OCI-LY1 (cell line): ENCODE measurements at regions not wholly inside any gene's neighbourhood (a gene's known extent, or its start where the extent isn't known, plus 50 kb on each side); places are given as distances from the start of the nearest gene placed in this dataset.

ENCODE experiments used
- H2AFZ ChIP-seq: fragments of 200-600 bp; sonication (generic), shearing (Covaris generic); 2 replicates; pipeline ENCODE4 v1.6.0; 2014; ENCODE audit warnings: antibody characterized with exemption, mild to moderate bottlenecking, low read length
- H3F3A ChIP-seq: fragments of 200-600 bp; sonication (generic), shearing (Covaris generic); 2 replicates; pipeline ENCODE4 v1.6.0; 2014; ENCODE audit warnings: mild to moderate bottlenecking, antibody characterized with exemption, low read length, moderate library complexity; ENCODE audit not compliant: insufficient read depth
- H3K27ac ChIP-seq: fragments of 200-600 bp; sonication (generic); 2 replicates; pipeline ENCODE4 v1.5.1; 2014; ENCODE audit warnings: low read length, mixed run types, mild to moderate bottlenecking, low read depth; ENCODE audit not compliant: poor library complexity, severe bottlenecking
- H3K27me3 ChIP-seq: fragments of 200-600 bp; sonication (generic); 2 replicates; pipeline ENCODE4 v1.6.0; 2014; ENCODE audit warnings: antibody characterized with exemption, mild to moderate bottlenecking, low read length, moderate library complexity; ENCODE audit not compliant: insufficient read depth
- H3K36me3 ChIP-seq: fragments of 200-600 bp; sonication (generic); 2 replicates; pipeline ENCODE4 v1.6.1; 2014; ENCODE audit warnings: mild to moderate bottlenecking, antibody characterized with exemption, low read length, moderate library complexity, mixed read lengths; ENCODE audit not compliant: insufficient read depth
- H3K4me1 ChIP-seq: fragments of 200-600 bp; sonication (generic); 2 replicates; pipeline ENCODE4 v1.5.1; 2014; ENCODE audit warnings: mild to moderate bottlenecking, low read length, moderate library complexity; ENCODE audit not compliant: insufficient read depth, severe bottlenecking
- H3K4me2 ChIP-seq: fragments of 200-600 bp; sonication (generic), shearing (Covaris generic); 2 replicates; pipeline ENCODE4 v1.6.1; 2014; ENCODE audit warnings: low read length
- H3K4me3 ChIP-seq: fragments of 200-600 bp; sonication (generic); 2 replicates; pipeline ENCODE4 v1.5.1; 2014; ENCODE audit warnings: low read length, low read depth, mild to moderate bottlenecking, mixed read lengths; ENCODE audit not compliant: poor library complexity, severe bottlenecking
- H3K79me2 ChIP-seq: fragments of 200-600 bp; shearing (Covaris generic); 2 replicates; pipeline ENCODE4 v1.6.1; 2016; ENCODE audit warnings: mixed run types, low read length, mixed read lengths; ENCODE audit not compliant: insufficient read depth
- H3K9ac ChIP-seq: fragments of 200-600 bp; sonication (generic), shearing (Covaris generic); 2 replicates; pipeline ENCODE4 v1.6.1; 2014; ENCODE audit warnings: mild to moderate bottlenecking, low read length, mixed read lengths
- H3K9me2 ChIP-seq: fragments of 200-600 bp; sonication (generic), shearing (Covaris generic); 2 replicates; pipeline ENCODE4 v1.6.1; 2014; ENCODE audit warnings: low read depth, mild to moderate bottlenecking, low read length, mixed read lengths
- H3K9me3 ChIP-seq: fragments of 200-600 bp; shearing (Covaris generic); 2 replicates; pipeline ENCODE4 v1.6.1; 2014; ENCODE audit warnings: low read length, mixed read lengths
- H4K20me1 ChIP-seq: fragments of 200-600 bp; sonication (generic), shearing (Covaris generic); 2 replicates; pipeline ENCODE4 v1.6.0; 2016; ENCODE audit warnings: mild to moderate bottlenecking, low read length; ENCODE audit not compliant: insufficient read depth
- EZH2 ChIP-seq: fragments of 200-600 bp; sonication (generic), shearing (Covaris generic); IDR thresholded peaks from 2 replicates; pipeline ENCODE4 v1.8.0; 2017; ENCODE audit warnings: borderline replicate concordance, mixed run types, mild to moderate bottlenecking, antibody characterized with exemption, low read length, moderate library complexity, mixed read lengths
- TF ChIP-seq, protein P1 (sequence below): fragments of 200-600 bp; sonication (generic), shearing (Covaris generic); IDR thresholded peaks from 2 replicates; pipeline ENCODE4 v1.5.1; 2017; ENCODE audit warnings: mild to moderate bottlenecking, antibody characterized with exemption, low read length, moderate library complexity, mixed read lengths

GRCh38 chr4:120215350-120215749, 148.7 kb upstream of the MAD2L1 start:
- Histone ChIP-seq H3F3A (no peaks in the 10 kb centered on the region), H3K79me2 (no peaks in the 10 kb centered on the region), H4K20me1 (no peaks in the 10 kb centered on the region), H3K9me2 (no peaks in the 10 kb centered on the region), H2AFZ (no peak overlapping the region), H3K27me3 (no peaks in the 10 kb centered on the region), H3K4me3 (no peak overlapping the region), H3K4me1 (no peaks in the 10 kb centered on the region), H3K4me2 (no peak overlapping the region), H3K9ac (no peak overlapping the region), H3K27ac (no peak overlapping the region), H3K9me3 (no peaks in the 10 kb centered on the region), H3K36me3 (no peaks in the 10 kb centered on the region)
- TF ChIP-seq, protein P1, sequence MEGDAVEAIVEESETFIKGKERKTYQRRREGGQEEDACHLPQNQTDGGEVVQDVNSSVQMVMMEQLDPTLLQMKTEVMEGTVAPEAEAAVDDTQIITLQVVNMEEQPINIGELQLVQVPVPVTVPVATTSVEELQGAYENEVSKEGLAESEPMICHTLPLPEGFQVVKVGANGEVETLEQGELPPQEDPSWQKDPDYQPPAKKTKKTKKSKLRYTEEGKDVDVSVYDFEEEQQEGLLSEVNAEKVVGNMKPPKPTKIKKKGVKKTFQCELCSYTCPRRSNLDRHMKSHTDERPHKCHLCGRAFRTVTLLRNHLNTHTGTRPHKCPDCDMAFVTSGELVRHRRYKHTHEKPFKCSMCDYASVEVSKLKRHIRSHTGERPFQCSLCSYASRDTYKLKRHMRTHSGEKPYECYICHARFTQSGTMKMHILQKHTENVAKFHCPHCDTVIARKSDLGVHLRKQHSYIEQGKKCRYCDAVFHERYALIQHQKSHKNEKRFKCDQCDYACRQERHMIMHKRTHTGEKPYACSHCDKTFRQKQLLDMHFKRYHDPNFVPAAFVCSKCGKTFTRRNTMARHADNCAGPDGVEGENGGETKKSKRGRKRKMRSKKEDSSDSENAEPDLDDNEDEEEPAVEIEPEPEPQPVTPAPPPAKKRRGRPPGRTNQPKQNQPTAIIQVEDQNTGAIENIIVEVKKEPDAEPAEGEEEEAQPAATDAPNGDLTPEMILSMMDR: no peak
- no peak for TF ChIP-seq EZH2

GRCh38 chr4:120211408-120212015, 144.9 kb upstream of the MAD2L1 start:
- no peaks in the 10 kb centered on the region for H3K9me3 ChIP-seq
- TF ChIP-seq, protein P1: no peak
- TF ChIP-seq EZH2: no peak
- H3K27me3 ChIP-seq: no peaks in the 10 kb centered on the region
- H3F3A ChIP-seq: no peaks in the 10 kb centered on the region
- H2AFZ ChIP-seq: no peak overlapping the region
- no peaks in the 10 kb centered on the region for H3K36me3 ChIP-seq
- H3K4me2 ChIP-seq: no peak overlapping the region
- H3K4me3 ChIP-seq: no peak overlapping the region
- no peaks in the 10 kb centered on the region for H3K9me2 ChIP-seq
- no peak overlapping the region for H3K27ac ChIP-seq
- H3K4me1 ChIP-seq: no peaks in the 10 kb centered on the region
- H3K79me2 ChIP-seq: no peaks in the 10 kb centered on the region
- H4K20me1 ChIP-seq: no peaks in the 10 kb centered on the region
- no peak overlapping the region for H3K9ac ChIP-seq

- H3F3A ChIP-seq: no peaks in the 10 kb centered on the region
- H3K4me1 ChIP-seq: no peaks in the 10 kb centered on the region
- no peak overlapping the region for H3K9ac ChIP-seq
- H3K4me3 ChIP-seq: no peak overlapping the region
- no peaks in the 10 kb centered on the region for H3K9me3 ChIP-seq
- H3K27ac ChIP-seq: no peak overlapping the region
- no peaks in the 10 kb centered on the region for H3K79me2 ChIP-seq
- no peaks in the 10 kb centered on the region for H3K36me3 ChIP-seq
- no peak for TF ChIP-seq EZH2
- TF ChIP-seq, protein P1: no peak
- no peak overlapping the region for H2AFZ ChIP-seq
- H3K9me2 ChIP-seq: no peaks in the 10 kb centered on the region
- no peaks in the 10 kb centered on the region for H4K20me1 ChIP-seq
- H3K27me3 ChIP-seq: no peaks in the 10 kb centered on the region
- no peak overlapping the region for H3K4me2 ChIP-seq
Observed at GRCh38 chr4:120209706-120210105, 143.1 kb upstream of the MAD2L1 start.
